PC-3 (cell line): ENCODE measurements at regions not wholly inside any gene's neighbourhood (a gene's known extent, or its start where the extent isn't known, plus 50 kb on each side); places are given as distances from the start of the nearest gene placed in this dataset.

Experiments
- ATAC-seq: fragments of 200-7000 bp; cut with Tn5 transposase; 2 replicates; pipeline ENCODE4 v1.9.1; 2020; ENCODE audit warnings: mild to moderate bottlenecking, moderate library complexity
- BruUV-seq: library from RNA; stranded (reverse); fragments of 400-500 nt; replicated peaks from 2 replicates; lab custom pipeline; 2021; lab: Mats Ljungman, UMichigan
- CTCF ChIA-PET: fragments of 300-600 bp; sonication (Branson Sonifier 250); formaldehyde crosslinking; loops from one replicate; lab custom pipeline; 2022; ENCODE audit warnings: antibody characterized with exemption; lab: Charles Lee
- POLR2A ChIA-PET: fragments of 300-600 bp; sonication (Branson Sonifier 250); formaldehyde crosslinking; loops from one replicate; lab custom pipeline; 2022; ENCODE audit warnings: antibody characterized with exemption; ENCODE audit not compliant: unreplicated experiment; lab: Charles Lee
- DNase-seq: peaks from one replicate; pipeline ENCODE4 v3.0.0-alpha.2; 2015
- H2AFZ ChIP-seq: fragments of 300-600 bp; sonication (generic); 2 replicates; pipeline ENCODE4 v1.6.0; 2016; ENCODE audit warnings: antibody characterized with exemption, low read length
- H3F3A ChIP-seq: fragments of 300-600 bp; sonication (generic); one replicate; pipeline ENCODE4 v1.6.0; 2017; ENCODE audit warnings: antibody characterized with exemption, low read length, control low read depth, mild to moderate bottlenecking; ENCODE audit not compliant: unreplicated experiment
- H3K27ac ChIP-seq: fragments of 300-600 bp; sonication (generic); 2 replicates; pipeline ENCODE4 v1.5.1; 2016; ENCODE audit warnings: mild to moderate bottlenecking, low read length
- H3K27me3 ChIP-seq: fragments of 300-600 bp; sonication (generic); 2 replicates; pipeline ENCODE4 v1.6.1; 2016; ENCODE audit warnings: low read length, mixed read lengths
- H3K36me3 ChIP-seq: fragments of 300-600 bp; sonication (generic); 2 replicates; pipeline ENCODE4 v1.6.1; 2016; ENCODE audit warnings: low read depth, mixed run types, low read length, mixed read lengths
- H3K4me1 ChIP-seq: fragments of 300-600 bp; sonication (generic); 2 replicates; pipeline ENCODE4 v1.5.1; 2016; ENCODE audit warnings: low read length; ENCODE audit not compliant: insufficient read depth
- H3K4me2 ChIP-seq: fragments of 300-600 bp; sonication (generic); 2 replicates; pipeline ENCODE4 v1.6.0; 2016; ENCODE audit warnings: low read length
- H3K4me3 ChIP-seq: fragments of 300-600 bp; sonication (generic); 2 replicates; pipeline ENCODE4 v1.5.1; 2016; ENCODE audit warnings: mild to moderate bottlenecking, low read length, mixed read lengths
- H3K79me2 ChIP-seq: fragments of 300-600 bp; sonication (generic); 2 replicates; pipeline ENCODE4 v1.6.1; 2017; ENCODE audit warnings: low read length, mixed read lengths
- H3K9ac ChIP-seq: fragments of 300-600 bp; sonication (generic); 2 replicates; pipeline ENCODE4 v1.6.0; 2016; ENCODE audit warnings: mild to moderate bottlenecking, low read length
- H3K9me2 ChIP-seq: fragments of 300-600 bp; sonication (generic); replicated peaks from 2 replicates; pipeline ENCODE4 v1.6.1; 2016; ENCODE audit warnings: mixed run types, low read length, mixed read lengths
- H3K9me3 ChIP-seq: fragments of 300-600 bp; sonication (generic); 2 replicates; pipeline ENCODE4 v1.6.1; 2016; ENCODE audit warnings: low read length, mixed read lengths
- H4K20me1 ChIP-seq: fragments of 300-600 bp; sonication (generic); 2 replicates; pipeline ENCODE4 v1.6.1; 2016; ENCODE audit warnings: low read length, mixed read lengths
- EZH2 ChIP-seq: fragments of 300-600 bp; sonication (generic); IDR thresholded peaks from one replicate; pipeline ENCODE4 v1.6.1; 2017; ENCODE audit warnings: antibody characterized with exemption, mild to moderate bottlenecking, low read length; ENCODE audit not compliant: unreplicated experiment
- EZH2phosphoT487 ChIP-seq: fragments of 300-600 bp; sonication (generic); IDR thresholded peaks from 2 replicates; pipeline ENCODE4 v1.6.1; 2018; ENCODE audit warnings: mild to moderate bottlenecking, antibody characterized with exemption, low read length, borderline replicate concordance
- intact Hi-C: fragments of 100-400 bp; cut with micrococcal nuclease; formaldehyde crosslinking; loops from 2 replicates; pipeline ENCODE4 v1.9.0; 2023
- TF ChIP-seq, protein P1 (sequence below): fragments of 300-600 bp; sonication (generic); conservative IDR thresholded peaks from 2 replicates; pipeline ENCODE4 v1.5.1; 2017; ENCODE audit warnings: antibody characterized with exemption, low read depth, mild to moderate bottlenecking, low read length

DNA sequence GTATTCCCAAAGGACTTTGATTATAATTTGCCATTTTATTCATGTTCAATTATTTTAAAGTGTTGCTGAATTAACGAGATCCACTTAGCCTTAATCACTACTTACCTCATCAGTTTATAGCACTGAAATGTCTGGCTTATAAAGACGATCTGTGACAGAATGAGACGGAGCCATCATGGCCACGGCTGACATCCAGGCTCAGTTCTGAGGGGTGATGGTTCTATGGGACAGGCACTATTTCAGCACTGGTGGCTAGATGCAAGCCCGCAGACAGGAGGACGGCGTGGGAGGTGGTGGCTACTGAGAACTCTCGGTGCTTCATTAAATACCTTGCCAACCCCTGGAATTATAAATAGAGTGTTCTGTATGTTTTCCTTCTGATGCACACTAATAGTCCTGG lies 1084.2 kb upstream of the TENM3 start:
- no peak overlapping the region for H3K4me3 ChIP-seq
- H3K4me1 ChIP-seq: no peaks in the 10 kb centered on the region
- no peak overlapping the region for H3K9ac ChIP-seq
- TF ChIP-seq EZH2: no peak
- TF ChIP-seq, protein P1, sequence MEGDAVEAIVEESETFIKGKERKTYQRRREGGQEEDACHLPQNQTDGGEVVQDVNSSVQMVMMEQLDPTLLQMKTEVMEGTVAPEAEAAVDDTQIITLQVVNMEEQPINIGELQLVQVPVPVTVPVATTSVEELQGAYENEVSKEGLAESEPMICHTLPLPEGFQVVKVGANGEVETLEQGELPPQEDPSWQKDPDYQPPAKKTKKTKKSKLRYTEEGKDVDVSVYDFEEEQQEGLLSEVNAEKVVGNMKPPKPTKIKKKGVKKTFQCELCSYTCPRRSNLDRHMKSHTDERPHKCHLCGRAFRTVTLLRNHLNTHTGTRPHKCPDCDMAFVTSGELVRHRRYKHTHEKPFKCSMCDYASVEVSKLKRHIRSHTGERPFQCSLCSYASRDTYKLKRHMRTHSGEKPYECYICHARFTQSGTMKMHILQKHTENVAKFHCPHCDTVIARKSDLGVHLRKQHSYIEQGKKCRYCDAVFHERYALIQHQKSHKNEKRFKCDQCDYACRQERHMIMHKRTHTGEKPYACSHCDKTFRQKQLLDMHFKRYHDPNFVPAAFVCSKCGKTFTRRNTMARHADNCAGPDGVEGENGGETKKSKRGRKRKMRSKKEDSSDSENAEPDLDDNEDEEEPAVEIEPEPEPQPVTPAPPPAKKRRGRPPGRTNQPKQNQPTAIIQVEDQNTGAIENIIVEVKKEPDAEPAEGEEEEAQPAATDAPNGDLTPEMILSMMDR: no peak
- TF ChIP-seq EZH2phosphoT487: no peak
- H3K27me3 ChIP-seq: peaks cover 13% of the 10 kb centered on the region
- H3K27ac ChIP-seq: no peak overlapping the region
- no peaks in the 10 kb centered on the region for H3K9me2 ChIP-seq
- H3K79me2 ChIP-seq: no peaks in the 10 kb centered on the region
- no TSS peak for BruUV-seq
- no peaks in the 10 kb centered on the region for H3K36me3 ChIP-seq
- ChIA-PET CTCF (no interaction called here), POLR2A (no interaction called here)
- DNase-seq (no peak), ATAC-seq (no peak)
- H3K4me2 ChIP-seq: no peak overlapping the region
- H3K9me3 ChIP-seq: no peaks in the 10 kb centered on the region
- no peak overlapping the region for H2AFZ ChIP-seq
- no peaks in the 10 kb centered on the region for H4K20me1 ChIP-seq
- no peaks in the 10 kb centered on the region for H3F3A ChIP-seq
- intact Hi-C loops: no loop called here

DNA sequence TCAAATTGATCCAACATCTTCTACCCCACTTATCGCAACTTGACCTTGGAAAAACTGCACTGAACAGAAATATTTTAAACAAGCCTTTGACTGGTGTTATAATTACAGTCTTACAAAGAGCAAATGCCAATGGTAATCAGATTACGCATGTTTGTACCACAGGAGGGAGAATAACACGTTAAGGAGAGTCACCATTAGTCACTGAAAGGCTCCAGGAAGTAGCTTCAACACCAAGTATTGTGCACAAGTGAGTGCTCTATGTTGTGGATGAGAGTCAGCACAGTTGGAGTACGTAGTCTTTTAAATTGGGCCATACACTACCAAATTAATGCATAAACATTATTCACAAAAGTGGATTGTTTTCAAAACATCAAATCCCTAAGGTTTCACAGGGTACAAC lies 1081.5 kb upstream of the TENM3 start:
- Histone ChIP-seq H3K9me2 (no peaks in the 10 kb centered on the region), H3K4me1 (no peaks in the 10 kb centered on the region), H3K79me2 (no peaks in the 10 kb centered on the region), H3F3A (no peaks in the 10 kb centered on the region), H4K20me1 (no peaks in the 10 kb centered on the region), H3K9me3 (no peaks in the 10 kb centered on the region), H3K27me3 (peaks cover 14% of the 10 kb centered on the region), H2AFZ (no peak overlapping the region), H3K9ac (no peak overlapping the region), H3K27ac (no peak overlapping the region), H3K4me3 (no peak overlapping the region), H3K36me3 (no peaks in the 10 kb centered on the region), H3K4me2 (no peak overlapping the region)
- TF ChIP-seq, protein P1: no peak
- TF ChIP-seq EZH2: no peak
- no peak for TF ChIP-seq EZH2phosphoT487
- intact Hi-C loops: no loop called here
- ATAC-seq: no peak
- CTCF ChIA-PET: no interaction called here
- DNase-seq: peak; percentile 24
- no TSS peak for BruUV-seq
- POLR2A ChIA-PET: no interaction called here

DNA sequence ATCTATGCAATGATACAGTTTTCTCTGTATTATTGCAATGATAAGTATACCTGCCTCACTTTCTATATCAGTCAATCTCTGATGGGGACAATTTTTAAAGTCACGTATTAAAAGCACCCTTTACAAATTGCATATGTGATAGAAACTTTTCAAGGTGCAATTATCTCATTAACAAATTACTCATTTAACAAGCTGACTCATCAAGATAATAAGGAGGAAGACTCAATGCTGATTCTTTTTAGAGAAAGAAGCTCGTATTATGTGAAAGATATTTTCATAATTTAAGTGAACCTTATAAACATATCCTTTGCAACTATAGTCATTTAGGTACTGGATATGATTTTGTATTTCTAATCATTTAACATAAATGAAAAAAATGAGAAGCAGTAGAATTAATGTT lies 1080.9 kb upstream of the TENM3 start:
- no peak overlapping the region for H3K27ac ChIP-seq
- no TSS peak for BruUV-seq
- TF ChIP-seq EZH2 (no peak), EZH2phosphoT487 (no peak)
- TF ChIP-seq, protein P1: no peak
- H3K79me2 ChIP-seq: no peaks in the 10 kb centered on the region
- H2AFZ ChIP-seq: no peak overlapping the region
- H3K27me3 ChIP-seq: peaks cover 19% of the 10 kb centered on the region
- intact Hi-C loops: no loop called here
- H3K4me3 ChIP-seq: no peak overlapping the region
- no peak overlapping the region for H3K4me2 ChIP-seq
- no peaks in the 10 kb centered on the region for H3K9me2 ChIP-seq
- no peaks in the 10 kb centered on the region for H3K4me1 ChIP-seq
- no peaks in the 10 kb centered on the region for H3K9me3 ChIP-seq
- ATAC-seq (no peak), DNase-seq (no peak)
- no peak overlapping the region for H3K9ac ChIP-seq
- ChIA-PET CTCF (no interaction called here), POLR2A (no interaction called here)
- H4K20me1 ChIP-seq: no peaks in the 10 kb centered on the region
- no peaks in the 10 kb centered on the region for H3K36me3 ChIP-seq
- H3F3A ChIP-seq: no peaks in the 10 kb centered on the region
